A549 (cell line): ENCODE measurements at regions not wholly inside any gene's neighbourhood (a gene's known extent, or its start where the extent isn't known, plus 50 kb on each side); places are given as distances from the start of the nearest gene placed in this dataset.

Experiments
- ATAC-seq, 2 experiments: fragments of 200-7000 bp in 1 of 2; fragments of >200 bp in 1 of 2; cut with Nextera tagmentation in 1 of 2; cut with Tn5 transposase in 1 of 2; 3 replicates each; pipeline versions ENCODE4 v1.8.0 to v1.9.1; 2018 to 2020; ENCODE audit warnings: mild to moderate bottlenecking in 1 of 2, moderate library complexity in 1 of 2
- CTCF ChIA-PET: fragments of 300-600 bp; sonication (Branson Sonifier 250); formaldehyde crosslinking; extraction: SDS; loops from one replicate; lab custom pipeline; 2021; ENCODE audit warnings: antibody characterized with exemption, inconsistent platforms; lab: Yijun Ruan, JAX
- POLR2A ChIA-PET: fragments of 350-600 bp; formaldehyde crosslinking; extraction: SDS; loops from one replicate; lab custom pipeline; 2021; ENCODE audit warnings: antibody characterized with exemption, inconsistent platforms; lab: Yijun Ruan, JAX
- DNase-seq, 2 experiments: peaks; one replicate each; pipeline versions ENCODE4 v3.0.0 to v3.0.0-alpha.2; 2011 to 2016; ENCODE audit warnings: low read depth in 1 of 2, low spot score in 1 of 2
- FAIRE-seq: peaks from 2 replicates; lab custom pipeline; 2011; peaks lifted over from hg19 to GRCh38; lab: Jason Lieb, UNC
- H3K27ac ChIP-seq, 2 experiments: fragments of >200 bp; sonication (Bioruptor Twin); formaldehyde crosslinking; 3 replicates each; pipeline ENCODE4 v1.5.1; 2016 to 2017
- H3K4me1 ChIP-seq: fragments of >200 bp; sonication (Bioruptor Twin); formaldehyde crosslinking; 3 replicates; pipeline ENCODE4 v1.6.1; 2016
- H3K4me2 ChIP-seq: fragments of >200 bp; sonication (Bioruptor Twin); formaldehyde crosslinking; 3 replicates; pipeline ENCODE4 v1.6.1; 2016
- H3K4me3 ChIP-seq: fragments of >200 bp; sonication (Bioruptor Twin); formaldehyde crosslinking; 3 replicates; pipeline ENCODE4 v1.5.1; 2016
- H3K9me3 ChIP-seq: fragments of >200 bp; sonication (Bioruptor Twin); formaldehyde crosslinking; 3 replicates; pipeline ENCODE4 v1.6.1; 2016
- ATOH8 ChIP-seq: fragments of 250-450 bp; sonication (Bioruptor Pico); IDR thresholded peaks from 2 replicates; pipeline ENCODE4 v1.5.0; 2020; ENCODE audit warnings: low read depth, mild to moderate bottlenecking, moderate library complexity
- BHLHE40 ChIP-seq: IDR thresholded peaks from 2 replicates; pipeline ENCODE4 v1.6.1; 2012; ENCODE audit warnings: low read depth, low read length, inconsistent platforms
- CEBPB ChIP-seq, 2 experiments: fragments of >200 bp in 1 of 2; sonication (Bioruptor Twin) in 1 of 2; formaldehyde crosslinking in 1 of 2; IDR thresholded peaks; 2 replicates each; pipeline ENCODE4 v1.6.1; 2012 to 2016
- CHD4 ChIP-seq: fragments of 200-600 bp; sonication (generic); IDR thresholded peaks from 2 replicates; pipeline ENCODE4 v1.6.1; 2016; ENCODE audit warnings: antibody characterized with exemption, mild to moderate bottlenecking, borderline replicate concordance
- E2F6 ChIP-seq: IDR thresholded peaks from 2 replicates; pipeline ENCODE4 v1.6.1; 2012; ENCODE audit warnings: low read depth, borderline replicate concordance
- EHF ChIP-seq: fragments of 250-450 bp; sonication (Bioruptor Pico); IDR thresholded peaks from 2 replicates; pipeline ENCODE4 v1.5.0; 2020; ENCODE audit warnings: mild to moderate bottlenecking
- EP300 ChIP-seq, 2 experiments: fragments of >200 bp; sonication (Bioruptor Twin); formaldehyde crosslinking; IDR thresholded peaks; 2 replicates in 1 of 2; 3 replicates in 1 of 2; pipeline ENCODE4 v1.6.1; 2016 to 2017
- FOSB ChIP-seq: fragments of 250-450 bp; sonication (Bioruptor Pico); IDR thresholded peaks from 2 replicates; pipeline ENCODE4 v1.5.0; 2020; ENCODE audit warnings: mild to moderate bottlenecking, moderate library complexity
- FOXS1 ChIP-seq: fragments of 250-450 bp; sonication (Bioruptor Pico); IDR thresholded peaks from 2 replicates; pipeline ENCODE4 v1.5.0; 2020; ENCODE audit warnings: mild to moderate bottlenecking, moderate library complexity
- HDAC2 ChIP-seq: fragments of 200-600 bp; sonication (generic); IDR thresholded peaks from 2 replicates; pipeline ENCODE4 v1.6.1; 2016
- HEYL ChIP-seq: fragments of 250-450 bp; sonication (Bioruptor Pico); IDR thresholded peaks from 2 replicates; pipeline ENCODE4 v1.8.0; 2021; ENCODE audit warnings: mild to moderate bottlenecking, moderate library complexity
- HOXB13 ChIP-seq: fragments of 250-450 bp; sonication (Bioruptor Pico); IDR thresholded peaks from 2 replicates; pipeline ENCODE4 v1.5.0; 2020; ENCODE audit warnings: low read depth, mild to moderate bottlenecking, moderate library complexity
- JUN ChIP-seq, 2 experiments: fragments of >200 bp; sonication (Bioruptor Twin); formaldehyde crosslinking; IDR thresholded peaks; 2 replicates in 1 of 2; 3 replicates in 1 of 2; pipeline ENCODE4 v1.6.1; 2016 to 2017
- KDM1A ChIP-seq: fragments of 200-600 bp; sonication (generic); IDR thresholded peaks from 2 replicates; pipeline ENCODE4 v1.6.1; 2016; ENCODE audit warnings: low read depth, mild to moderate bottlenecking
- MAFK ChIP-seq: fragments of 450-650 bp; IDR thresholded peaks from 2 replicates; pipeline ENCODE4 v1.6.1; 2014; ENCODE audit not compliant: partially characterized antibody
- MAX ChIP-seq: IDR thresholded peaks from 2 replicates; pipeline ENCODE4 v1.6.1; 2012
- MAZ ChIP-seq: fragments of 150-350 bp; IDR thresholded peaks from 2 replicates; pipeline ENCODE4 v1.6.1; 2014; ENCODE audit warnings: antibody characterized with exemption, low read depth, low read length, borderline replicate concordance
- PBX3 ChIP-seq: IDR thresholded peaks from 2 replicates; pipeline ENCODE4 v1.6.1; 2012
- RCOR1 ChIP-seq: fragments of 150-350 bp; IDR thresholded peaks from 2 replicates; pipeline ENCODE4 v1.6.1; 2014; ENCODE audit warnings: antibody characterized with exemption, low read length, low read depth
- RFX5 ChIP-seq: fragments of 450-650 bp; IDR thresholded peaks from 2 replicates; pipeline ENCODE4 v1.7.1; 2014; ENCODE audit warnings: antibody characterized with exemption, mild to moderate bottlenecking, moderate library complexity
- SMC3 ChIP-seq: fragments of >200 bp; sonication (Bioruptor Twin); formaldehyde crosslinking; IDR thresholded peaks from 3 replicates; pipeline ENCODE4 v1.6.1; 2018; ENCODE audit warnings: inconsistent platforms
- SREBF2 ChIP-seq: fragments of 450-650 bp; IDR thresholded peaks from 2 replicates; pipeline ENCODE4 v1.6.1; 2014; ENCODE audit warnings: mild to moderate bottlenecking, moderate library complexity
- TP53 ChIP-seq: fragments of 250-450 bp; sonication (Bioruptor Pico); IDR thresholded peaks from 2 replicates; pipeline ENCODE4 v1.5.0; 2021; ENCODE audit warnings: mild to moderate bottlenecking, moderate library complexity
- ZNF302 ChIP-seq: fragments of 250-450 bp; sonication (Bioruptor Pico); IDR thresholded peaks from 2 replicates; pipeline ENCODE4 v1.9.0; 2021; ENCODE audit warnings: inconsistent platforms, mild to moderate bottlenecking, moderate library complexity
- ZSCAN20 ChIP-seq: fragments of 250-450 bp; sonication (Bioruptor Pico); IDR thresholded peaks from 2 replicates; pipeline ENCODE4 v1.8.0; 2022; ENCODE audit warnings: mild to moderate bottlenecking, moderate library complexity
- WGBS: methylation state at CpG from one replicate; pipeline ENCODE4 v1.1.6; 2017; ENCODE audit errors: missing lambda C conversion rate; 5-methylcytosine and 5-hydroxymethylcytosine counted together

GRCh38 chr9:129414993-129415941 is 205.6 kb downstream of the C9orf50 start:
- ChIA-PET CTCF (interaction anchor here (0.7 to 1.6 kb wide), 6 partner anchors 11 to 233 kb away, joined by 3 to 4 read pairs (median 4); no protein-coding TSS in a partner anchor), POLR2A (interaction anchor here (3.1 kb wide), 1 partner anchor 45 kb away, joined by 16 read pairs; no protein-coding TSS in a partner anchor)
- peak in 1 of 2 experiments; percentile 3; a peak in 1 of 6 replicates for ATAC-seq
- Histone ChIP-seq H3K4me2 (peak overlapping the region; percentile 94), H3K4me3 (no peak overlapping the region), H3K9me3 (0 out of 3 replicates have a peak, but pooled peaks cover 2% of the 10 kb centered on the region), H3K27ac (peak overlapping the region; percentile 98 to 100), H3K4me1 (peaks cover 59% of the 10 kb centered on the region)
- DNase-seq, result peak in 1 of 2 experiments; percentile 35
- TF ChIP-seq CHD4 (0 out of 2 replicates have a peak, but pooled peaks have one; percentile 23), HDAC2 (peak; percentile 48; the same call in 1 of the 2 replicates), KDM1A (peak; percentile 79; the same call in 1 of the 2 replicates), EP300 (IDR thresholded peaks at IDR 0.05) (no peak), RFX5 (no peak), SREBF2 (no peak)
- FAIRE-seq, result no peak
- WGBS, result 88% methylated on average over 21 of the region's 21 CpGs

- Histone ChIP-seq H3K4me1 (peaks cover 59% of the 10 kb centered on the region), H3K4me2 (peak overlapping the region; percentile 94), H3K27ac (peak overlapping the region; percentile 98 to 100), H3K4me3 (peak overlapping the region; percentile 41), H3K9me3 (0 out of 3 replicates have a peak, but pooled peaks cover 2% of the 10 kb centered on the region)
- CTCF ChIA-PET, result interaction anchor here (0.8 to 1.1 kb wide), 2 partner anchors 13 to 233 kb away, joined by 3 read pairs; no protein-coding TSS in a partner anchor
- no peak for FAIRE-seq
- DNase-seq, result peak in 1 of 2 experiments; percentile 50
- TF ChIP-seq ZSCAN20 (CRISPR knock-in tag) (no peak), FOXS1 (CRISPR knock-in tag) (no peak), HEYL (CRISPR knock-in tag) (peak; percentile 6; the same call in 1 of the 2 replicates), SREBF2 (no peak), EP300 (IDR thresholded peaks at IDR 0.05) (no peak), E2F6 (no peak), KDM1A (no peak), MAZ (no peak), JUN (IDR thresholded peaks at IDR 0.05) (no peak; a peak in 1 of 5 replicates), FOSB (CRISPR knock-in tag) (0 out of 2 replicates have a peak, but pooled peaks have one; percentile 63), PBX3 (no peak), MAFK (no peak)
- peak in 1 of 2 experiments; percentile 57; a peak in 3 of 6 replicates for ATAC-seq
- POLR2A ChIA-PET, result interaction anchor here (3.1 kb wide), 1 partner anchor 46 kb away, joined by 16 read pairs; no protein-coding TSS in a partner anchor
- 20% methylated on average over 27 of the region's 31 CpGs for WGBS
These were observed 206.4 kb downstream of the C9orf50 start for GRCh38 chr9:129414377-129414992.

GRCh38 chr9:129413537-129414376 is 207.1 kb downstream of the C9orf50 start:
- FAIRE-seq, result no peak
- WGBS, result 2% methylated on average over 9 of the region's 84 CpGs
- H3K4me1 ChIP-seq, result peaks cover 63% of the 10 kb centered on the region
- peak overlapping the region; percentile 98 to 100 for H3K27ac ChIP-seq
- peak; percentile 80 to 84 for ATAC-seq
- ChIA-PET CTCF (interaction anchor here (0.8 to 1.2 kb wide), 2 partner anchors 14 to 61 kb away, joined by 3 read pairs; no protein-coding TSS in a partner anchor), POLR2A (interaction anchor here (0.6 to 3.1 kb wide), 4 partner anchors 47 to 239 kb away, joined by 4 to 16 read pairs (median 12); partner anchors contain the start of gene IER5L)
- peak overlapping the region; percentile 41 for H3K4me3 ChIP-seq
- DNase-seq, result peak; percentile 86 to 97
- H3K4me2 ChIP-seq, result peak overlapping the region; percentile 94
- 0 out of 3 replicates have a peak, but pooled peaks cover 2% of the 10 kb centered on the region for H3K9me3 ChIP-seq
- TF ChIP-seq FOXS1 (CRISPR knock-in tag) (peak; percentile 78; the same call in 1 of the 2 replicates), HOXB13 (CRISPR knock-in tag) (peak; percentile 92), BHLHE40 (peak; percentile 47; the same call in 1 of the 2 replicates), ATOH8 (CRISPR knock-in tag) (peak; percentile 73), ZNF302 (CRISPR knock-in tag) (peak; percentile 34; the same call in 1 of the 2 replicates), KDM1A (no peak), EHF (CRISPR knock-in tag) (peak; percentile 89), CEBPB (IDR thresholded peaks at IDR 0.05) (no peak), MAX (peak; percentile 76), TP53 (CRISPR knock-in tag) (peak; percentile 82), RCOR1 (no peak), MAZ (no peak; the same call in 1 of the 2 replicates), SMC3 (peak; percentile 51; the same call in 2 of the 3 replicates)
